ENCODE measurements at regions not wholly inside any gene's neighbourhood (a gene's known extent, or its start where the extent isn't known, plus 50 kb on each side); places are given as distances from the start of the nearest gene placed in this dataset.

- no peak for TF ChIP-seq EZH2 (IDR thresholded peaks at IDR 0.05; ENCODE audit: insufficient read depth, low read length)
- TF ChIP-seq, protein P1, sequence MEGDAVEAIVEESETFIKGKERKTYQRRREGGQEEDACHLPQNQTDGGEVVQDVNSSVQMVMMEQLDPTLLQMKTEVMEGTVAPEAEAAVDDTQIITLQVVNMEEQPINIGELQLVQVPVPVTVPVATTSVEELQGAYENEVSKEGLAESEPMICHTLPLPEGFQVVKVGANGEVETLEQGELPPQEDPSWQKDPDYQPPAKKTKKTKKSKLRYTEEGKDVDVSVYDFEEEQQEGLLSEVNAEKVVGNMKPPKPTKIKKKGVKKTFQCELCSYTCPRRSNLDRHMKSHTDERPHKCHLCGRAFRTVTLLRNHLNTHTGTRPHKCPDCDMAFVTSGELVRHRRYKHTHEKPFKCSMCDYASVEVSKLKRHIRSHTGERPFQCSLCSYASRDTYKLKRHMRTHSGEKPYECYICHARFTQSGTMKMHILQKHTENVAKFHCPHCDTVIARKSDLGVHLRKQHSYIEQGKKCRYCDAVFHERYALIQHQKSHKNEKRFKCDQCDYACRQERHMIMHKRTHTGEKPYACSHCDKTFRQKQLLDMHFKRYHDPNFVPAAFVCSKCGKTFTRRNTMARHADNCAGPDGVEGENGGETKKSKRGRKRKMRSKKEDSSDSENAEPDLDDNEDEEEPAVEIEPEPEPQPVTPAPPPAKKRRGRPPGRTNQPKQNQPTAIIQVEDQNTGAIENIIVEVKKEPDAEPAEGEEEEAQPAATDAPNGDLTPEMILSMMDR (IDR thresholded peaks at IDR 0.05; ENCODE audit: insufficient read depth, low read depth, low read length) = no peak
Observed at GRCh38 chr5:3878267-3878666, 282.6 kb downstream of the IRX1 start.
